ENCODE measurements at regions not wholly inside any gene's neighbourhood (a gene's known extent, or its start where the extent isn't known, plus 50 kb on each side); places are given as distances from the start of the nearest gene placed in this dataset.
A peak's percentile ranks its signal among the peaks of the same experiment; 100 is the strongest.

DNA sequence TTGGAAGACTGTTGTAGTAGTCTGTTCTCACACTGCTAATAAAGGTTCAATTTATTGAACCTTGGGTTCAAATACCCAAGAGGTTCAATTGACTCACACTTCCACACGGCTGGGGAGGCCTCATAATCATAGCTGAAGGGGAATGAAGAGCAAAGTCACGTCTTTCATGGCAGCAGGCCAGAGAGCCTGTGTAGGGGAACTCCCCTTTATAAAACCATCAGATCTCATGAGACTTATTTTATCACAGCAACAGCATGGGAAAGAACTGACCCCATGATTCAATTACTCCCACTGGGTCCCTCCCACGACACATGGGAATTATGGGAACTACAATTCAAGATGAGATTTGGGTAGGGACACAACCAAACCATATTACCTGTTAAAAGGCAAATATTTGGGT, 268.2 kb downstream of the TMEM167A start:
- no peaks in the 10 kb centered on the region for H3K79me2 ChIP-seq (ENCODE audit: control insufficient read depth, insufficient read depth, low read length)
- H3K4me3 ChIP-seq, result no peak overlapping the region
- ChIA-PET SMC1A (ENCODE audit: uncharacterized antibody, unreplicated experiment) (interaction anchor here (1.5 kb wide), 1 partner anchor 10 kb away, joined by 3 read pairs; no protein-coding TSS in a partner anchor), RAD21 (ENCODE audit: unreplicated experiment) (no interaction called here), POLR2A (no interaction called here), CTCF (interaction anchor here (0.8 kb wide), 1 partner anchor 53 kb away, joined by 3 read pairs; no protein-coding TSS in a partner anchor)
- ATAC-seq (no peak), FAIRE-seq (no peak), DNase-seq (ENCODE audit: low read depth, low spot score) (no peak)
- H3K27me3 ChIP-seq (replicated peaks in 1 of 2; ENCODE audit: control insufficient read depth in 2 of 2, insufficient read depth in 2 of 2, low read length in 1 of 2), result no peaks in the 10 kb centered on the region
- in situ Hi-C loops (cut with MboI) (no loop called here), intact Hi-C loops (cut with micrococcal nuclease; ENCODE audit: unreplicated experiment) (no loop called here)
- WGBS (ENCODE audit: insufficient coverage, insufficient replicate concordance, low lambda C conversion rate, missing lambda C conversion rate), result 17% methylated on average over 3 of the region's 3 CpGs
- no peak overlapping the region for H3K4me2 ChIP-seq (ENCODE audit: control insufficient read depth, insufficient read depth)
- no peaks in the 10 kb centered on the region for H3K36me3 ChIP-seq (ENCODE audit: control insufficient read depth in 2 of 2, insufficient read depth in 2 of 2, low read length in 1 of 2)
- no peaks in the 10 kb centered on the region for H3K4me1 ChIP-seq (ENCODE audit: control insufficient read depth, insufficient read depth, low read length)
- no peaks in the 10 kb centered on the region for H4K20me1 ChIP-seq (ENCODE audit: control insufficient read depth, insufficient read depth)
- no TSS peak for BruUV-seq (replicated peaks)
- no peak overlapping the region for H3K9ac ChIP-seq (ENCODE audit: control insufficient read depth, insufficient read depth, low read length)
- peaks cover 2% of the 10 kb centered on the region; the same call in 1 of the 3 replicates for H3K9me3 ChIP-seq (replicated peaks; ENCODE audit: control insufficient read depth, insufficient read depth, low read length)
- peak; percentile 79 for TF ChIP-seq MEF2B (IDR thresholded peaks at IDR 0.05; ENCODE audit: partially characterized antibody, poor library complexity, severe bottlenecking)
- no peak for TF ChIP-seq SMC3 (IDR thresholded peaks at IDR 0.05; ENCODE audit: borderline replicate concordance, low read length)
- no peak overlapping the region for H3K27ac ChIP-seq (ENCODE audit: control insufficient read depth, insufficient read depth)
- H2AFZ ChIP-seq (ENCODE audit: control insufficient read depth, low read depth, low read length), result no peak overlapping the region

GRCh38 chr5:82807021-82807420, 270.2 kb downstream of the TMEM167A start:
- peaks cover 2% of the 10 kb centered on the region; the same call in 1 of the 3 replicates for H3K9me3 ChIP-seq (replicated peaks; ENCODE audit: control insufficient read depth, insufficient read depth, low read length)
- H2AFZ ChIP-seq (ENCODE audit: control insufficient read depth, low read depth, low read length), result no peak overlapping the region
- FAIRE-seq (no peak), ATAC-seq (no peak), DNase-seq (ENCODE audit: low read depth, low spot score) (no peak)
- SMC1A ChIA-PET (ENCODE audit: uncharacterized antibody, unreplicated experiment), result interaction anchor here (0.6 kb wide), 1 partner anchor 452 kb away, joined by 3 read pairs; no protein-coding TSS in a partner anchor
- CTCF ChIA-PET, result interaction anchor here (1.7 kb wide), 1 partner anchor 12 kb away, joined by 7 read pairs; no protein-coding TSS in a partner anchor
- no peak overlapping the region for H3K9ac ChIP-seq (ENCODE audit: control insufficient read depth, insufficient read depth, low read length)
- no peak for TF ChIP-seq POLR2AphosphoS5 (IDR thresholded peaks at IDR 0.05; ENCODE audit: low read length)
- TF ChIP-seq MTA3 (IDR thresholded peaks at IDR 0.05; ENCODE audit: borderline replicate concordance, low read length), result no peak
- no peak for TF ChIP-seq ZNF207 (IDR thresholded peaks at IDR 0.05; ENCODE audit: borderline replicate concordance)
- no peak for TF ChIP-seq TCF12 (IDR thresholded peaks at IDR 0.05; ENCODE audit: low read depth, low read length)
- TF ChIP-seq CHD1 (IDR thresholded peaks at IDR 0.05; ENCODE audit: low read depth, low read length), result no peak
- TF ChIP-seq DPF2 (IDR thresholded peaks at IDR 0.05), result no peak
- TF ChIP-seq, protein P1, sequence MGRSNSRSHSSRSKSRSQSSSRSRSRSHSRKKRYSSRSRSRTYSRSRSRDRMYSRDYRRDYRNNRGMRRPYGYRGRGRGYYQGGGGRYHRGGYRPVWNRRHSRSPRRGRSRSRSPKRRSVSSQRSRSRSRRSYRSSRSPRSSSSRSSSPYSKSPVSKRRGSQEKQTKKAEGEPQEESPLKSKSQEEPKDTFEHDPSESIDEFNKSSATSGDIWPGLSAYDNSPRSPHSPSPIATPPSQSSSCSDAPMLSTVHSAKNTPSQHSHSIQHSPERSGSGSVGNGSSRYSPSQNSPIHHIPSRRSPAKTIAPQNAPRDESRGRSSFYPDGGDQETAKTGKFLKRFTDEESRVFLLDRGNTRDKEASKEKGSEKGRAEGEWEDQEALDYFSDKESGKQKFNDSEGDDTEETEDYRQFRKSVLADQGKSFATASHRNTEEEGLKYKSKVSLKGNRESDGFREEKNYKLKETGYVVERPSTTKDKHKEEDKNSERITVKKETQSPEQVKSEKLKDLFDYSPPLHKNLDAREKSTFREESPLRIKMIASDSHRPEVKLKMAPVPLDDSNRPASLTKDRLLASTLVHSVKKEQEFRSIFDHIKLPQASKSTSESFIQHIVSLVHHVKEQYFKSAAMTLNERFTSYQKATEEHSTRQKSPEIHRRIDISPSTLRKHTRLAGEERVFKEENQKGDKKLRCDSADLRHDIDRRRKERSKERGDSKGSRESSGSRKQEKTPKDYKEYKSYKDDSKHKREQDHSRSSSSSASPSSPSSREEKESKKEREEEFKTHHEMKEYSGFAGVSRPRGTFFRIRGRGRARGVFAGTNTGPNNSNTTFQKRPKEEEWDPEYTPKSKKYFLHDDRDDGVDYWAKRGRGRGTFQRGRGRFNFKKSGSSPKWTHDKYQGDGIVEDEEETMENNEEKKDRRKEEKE (IDR thresholded peaks at IDR 0.05), result no peak
- no peak for TF ChIP-seq NFYA (IDR thresholded peaks at IDR 0.05; ENCODE audit: borderline replicate concordance, low read depth, low read length)
- TF ChIP-seq CEBPB (IDR thresholded peaks at IDR 0.05; ENCODE audit: borderline replicate concordance in 1 of 2, low read depth in 2 of 2, low read length in 2 of 2), result no peak
- no peak for TF ChIP-seq SIN3A (IDR thresholded peaks at IDR 0.05; ENCODE audit: low read depth, low read length)
- H3K79me2 ChIP-seq (ENCODE audit: control insufficient read depth, insufficient read depth, low read length), result no peaks in the 10 kb centered on the region
- H3K4me1 ChIP-seq (ENCODE audit: control insufficient read depth, insufficient read depth, low read length), result no peaks in the 10 kb centered on the region
- H3K4me3 ChIP-seq, result no peak overlapping the region
- 96% methylated on average over 2 of the region's 2 CpGs for WGBS (ENCODE audit: insufficient coverage, insufficient replicate concordance, low lambda C conversion rate, missing lambda C conversion rate)
- POLR2A ChIA-PET, result no interaction called here
- in situ Hi-C loops (cut with MboI), result no loop called here
- no peak overlapping the region for H3K4me2 ChIP-seq (ENCODE audit: control insufficient read depth, insufficient read depth)
- no peak overlapping the region for H3K27ac ChIP-seq (ENCODE audit: control insufficient read depth, insufficient read depth)
- H3K27me3 ChIP-seq (replicated peaks in 1 of 2; ENCODE audit: control insufficient read depth in 2 of 2, insufficient read depth in 2 of 2, low read length in 1 of 2), result no peaks in the 10 kb centered on the region
- intact Hi-C loops (cut with micrococcal nuclease; ENCODE audit: unreplicated experiment), result no loop called here
- no peaks in the 10 kb centered on the region for H3K36me3 ChIP-seq (ENCODE audit: control insufficient read depth in 2 of 2, insufficient read depth in 2 of 2, low read length in 1 of 2)
- BruUV-seq (replicated peaks), result no TSS peak
- RAD21 ChIA-PET (ENCODE audit: unreplicated experiment), result no interaction called here
- no peaks in the 10 kb centered on the region for H4K20me1 ChIP-seq (ENCODE audit: control insufficient read depth, insufficient read depth)

Measured in GM12878 (cell line).